ENCODE measurements at regions not wholly inside any gene's neighbourhood (a gene's known extent, or its start where the extent isn't known, plus 50 kb on each side); places are given as distances from the start of the nearest gene placed in this dataset.

- TF ChIP-seq CREB1 (IDR thresholded peaks at IDR 0.05; ENCODE audit: low read depth) (no peak), EZH2 (IDR thresholded peaks at IDR 0.05; ENCODE audit: borderline replicate concordance, control insufficient read depth, low read depth, low read length) (no peak), BCLAF1 (IDR thresholded peaks at IDR 0.05) (no peak), POLR2AphosphoS5 (IDR thresholded peaks at IDR 0.05; ENCODE audit: low read length) (no peak), TCF12 (IDR thresholded peaks at IDR 0.05; ENCODE audit: low read depth, low read length) (no peak)
- TF ChIP-seq, protein P1, sequence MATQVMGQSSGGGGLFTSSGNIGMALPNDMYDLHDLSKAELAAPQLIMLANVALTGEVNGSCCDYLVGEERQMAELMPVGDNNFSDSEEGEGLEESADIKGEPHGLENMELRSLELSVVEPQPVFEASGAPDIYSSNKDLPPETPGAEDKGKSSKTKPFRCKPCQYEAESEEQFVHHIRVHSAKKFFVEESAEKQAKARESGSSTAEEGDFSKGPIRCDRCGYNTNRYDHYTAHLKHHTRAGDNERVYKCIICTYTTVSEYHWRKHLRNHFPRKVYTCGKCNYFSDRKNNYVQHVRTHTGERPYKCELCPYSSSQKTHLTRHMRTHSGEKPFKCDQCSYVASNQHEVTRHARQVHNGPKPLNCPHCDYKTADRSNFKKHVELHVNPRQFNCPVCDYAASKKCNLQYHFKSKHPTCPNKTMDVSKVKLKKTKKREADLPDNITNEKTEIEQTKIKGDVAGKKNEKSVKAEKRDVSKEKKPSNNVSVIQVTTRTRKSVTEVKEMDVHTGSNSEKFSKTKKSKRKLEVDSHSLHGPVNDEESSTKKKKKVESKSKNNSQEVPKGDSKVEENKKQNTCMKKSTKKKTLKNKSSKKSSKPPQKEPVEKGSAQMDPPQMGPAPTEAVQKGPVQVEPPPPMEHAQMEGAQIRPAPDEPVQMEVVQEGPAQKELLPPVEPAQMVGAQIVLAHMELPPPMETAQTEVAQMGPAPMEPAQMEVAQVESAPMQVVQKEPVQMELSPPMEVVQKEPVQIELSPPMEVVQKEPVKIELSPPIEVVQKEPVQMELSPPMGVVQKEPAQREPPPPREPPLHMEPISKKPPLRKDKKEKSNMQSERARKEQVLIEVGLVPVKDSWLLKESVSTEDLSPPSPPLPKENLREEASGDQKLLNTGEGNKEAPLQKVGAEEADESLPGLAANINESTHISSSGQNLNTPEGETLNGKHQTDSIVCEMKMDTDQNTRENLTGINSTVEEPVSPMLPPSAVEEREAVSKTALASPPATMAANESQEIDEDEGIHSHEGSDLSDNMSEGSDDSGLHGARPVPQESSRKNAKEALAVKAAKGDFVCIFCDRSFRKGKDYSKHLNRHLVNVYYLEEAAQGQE (IDR thresholded peaks at IDR 0.05; ENCODE audit: low read depth, low read length) = no peak
- TF ChIP-seq, protein P2, sequence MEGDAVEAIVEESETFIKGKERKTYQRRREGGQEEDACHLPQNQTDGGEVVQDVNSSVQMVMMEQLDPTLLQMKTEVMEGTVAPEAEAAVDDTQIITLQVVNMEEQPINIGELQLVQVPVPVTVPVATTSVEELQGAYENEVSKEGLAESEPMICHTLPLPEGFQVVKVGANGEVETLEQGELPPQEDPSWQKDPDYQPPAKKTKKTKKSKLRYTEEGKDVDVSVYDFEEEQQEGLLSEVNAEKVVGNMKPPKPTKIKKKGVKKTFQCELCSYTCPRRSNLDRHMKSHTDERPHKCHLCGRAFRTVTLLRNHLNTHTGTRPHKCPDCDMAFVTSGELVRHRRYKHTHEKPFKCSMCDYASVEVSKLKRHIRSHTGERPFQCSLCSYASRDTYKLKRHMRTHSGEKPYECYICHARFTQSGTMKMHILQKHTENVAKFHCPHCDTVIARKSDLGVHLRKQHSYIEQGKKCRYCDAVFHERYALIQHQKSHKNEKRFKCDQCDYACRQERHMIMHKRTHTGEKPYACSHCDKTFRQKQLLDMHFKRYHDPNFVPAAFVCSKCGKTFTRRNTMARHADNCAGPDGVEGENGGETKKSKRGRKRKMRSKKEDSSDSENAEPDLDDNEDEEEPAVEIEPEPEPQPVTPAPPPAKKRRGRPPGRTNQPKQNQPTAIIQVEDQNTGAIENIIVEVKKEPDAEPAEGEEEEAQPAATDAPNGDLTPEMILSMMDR (IDR thresholded peaks at IDR 0.05 in 2 of 3, conservative IDR thresholded peaks at IDR 0.05 in 1 of 3; ENCODE audit: control insufficient read depth in 2 of 3, extremely low read depth in 1 of 3, insufficient read depth in 1 of 3, low read depth in 3 of 3, low read length in 3 of 3) = no peak
Observed at GRCh38 chr2:137842952-137843351, 121.3 kb upstream of the HNMT start.
